MM.1S (cell line): ENCODE measurements at regions not wholly inside any gene's neighbourhood (a gene's known extent, or its start where the extent isn't known, plus 50 kb on each side); places are given as distances from the start of the nearest gene placed in this dataset.

Experiments used
- DNase-seq: peaks from one replicate; pipeline ENCODE4 v3.0.0-alpha.2; 2015
- H2AFZ ChIP-seq: fragments of 300-600 bp; sonication (generic); 2 replicates; pipeline ENCODE4 v1.6.0; 2016; ENCODE audit warnings: antibody characterized with exemption, low read length
- H3F3A ChIP-seq: fragments of 300-600 bp; sonication (generic); 2 replicates; pipeline ENCODE4 v1.6.1; 2016; ENCODE audit warnings: mild to moderate bottlenecking, antibody characterized with exemption, low read length, moderate library complexity, mixed read lengths; ENCODE audit not compliant: insufficient read depth
- H3K27ac ChIP-seq: fragments of 300-600 bp; sonication (generic); 2 replicates; pipeline ENCODE4 v1.5.1; 2016; ENCODE audit warnings: mild to moderate bottlenecking, low read length
- H3K27me3 ChIP-seq: fragments of 300-600 bp; sonication (generic); replicated peaks from 2 replicates; pipeline ENCODE4 v1.6.0; 2016; ENCODE audit warnings: low read length; ENCODE audit not compliant: insufficient read depth
- H3K36me3 ChIP-seq: fragments of 300-600 bp; sonication (generic); replicated peaks from 2 replicates; pipeline ENCODE4 v1.6.1; 2016; ENCODE audit warnings: mild to moderate bottlenecking, low read length, mixed read lengths; ENCODE audit not compliant: insufficient read depth
- H3K4me1 ChIP-seq: fragments of 300-600 bp; sonication (generic); 2 replicates; pipeline ENCODE4 v1.6.1; 2016; ENCODE audit warnings: low read length, mixed read lengths
- H3K4me2 ChIP-seq: fragments of 300-600 bp; sonication (generic); 2 replicates; pipeline ENCODE4 v1.6.0; 2016; ENCODE audit warnings: low read depth, low read length
- H3K4me3 ChIP-seq: fragments of 300-600 bp; sonication (generic); 2 replicates; pipeline ENCODE4 v1.5.1; 2016; ENCODE audit warnings: low read length, mixed read lengths
- H3K79me2 ChIP-seq: fragments of 300-600 bp; sonication (generic); 2 replicates; pipeline ENCODE4 v1.6.1; 2016; ENCODE audit warnings: mixed run types, low read length, mixed read lengths
- H3K9ac ChIP-seq: fragments of 300-600 bp; sonication (generic); 2 replicates; pipeline ENCODE4 v1.6.1; 2016; ENCODE audit warnings: low read length, mixed read lengths
- H3K9me2 ChIP-seq: fragments of 300-600 bp; sonication (generic); replicated peaks from 2 replicates; pipeline ENCODE4 v1.6.1; 2016; ENCODE audit warnings: mild to moderate bottlenecking, low read length, mixed read lengths; ENCODE audit not compliant: insufficient read depth
- H3K9me3 ChIP-seq: fragments of 300-600 bp; sonication (generic); replicated peaks from 2 replicates; pipeline ENCODE4 v1.6.1; 2016; ENCODE audit warnings: mild to moderate bottlenecking, low read length, mixed read lengths; ENCODE audit not compliant: insufficient read depth
- H4K20me1 ChIP-seq: fragments of 300-600 bp; sonication (generic); 2 replicates; pipeline ENCODE4 v1.6.1; 2016; ENCODE audit warnings: mild to moderate bottlenecking, low read length, moderate library complexity, mixed read lengths; ENCODE audit not compliant: insufficient read depth
- CTCF ChIP-seq: fragments of 300-600 bp; sonication (generic); IDR thresholded peaks from 2 replicates; pipeline ENCODE4 v1.5.1; 2016; ENCODE audit warnings: antibody characterized with exemption, low read length, mixed read lengths
- EZH2 ChIP-seq: fragments of 300-600 bp; sonication (generic); optimal IDR thresholded peaks from 2 replicates; pipeline ENCODE3; 2017; ENCODE audit warnings: low read depth, mild to moderate bottlenecking, antibody characterized with exemption, low read length, mixed read lengths
- EZH2phosphoT487 ChIP-seq: fragments of 300-600 bp; sonication (generic); IDR thresholded peaks from 2 replicates; pipeline ENCODE4 v1.6.1; 2018; ENCODE audit warnings: antibody characterized with exemption, low read length

GRCh38 chr2:147487286-147487977 lies 357.4 kb upstream of the ACVR2A start:
- Histone ChIP-seq H3K36me3 (no peaks in the 10 kb centered on the region), H3K9me3 (no peaks in the 10 kb centered on the region), H3K27ac (no peak overlapping the region), H3K9ac (no peak overlapping the region), H3F3A (no peaks in the 10 kb centered on the region), H3K27me3 (no peaks in the 10 kb centered on the region), H3K4me3 (no peak overlapping the region), H2AFZ (no peak overlapping the region), H4K20me1 (no peaks in the 10 kb centered on the region), H3K4me2 (no peak overlapping the region), H3K9me2 (no peaks in the 10 kb centered on the region), H3K79me2 (no peaks in the 10 kb centered on the region), H3K4me1 (no peaks in the 10 kb centered on the region)
- no peak for DNase-seq
- TF ChIP-seq EZH2phosphoT487, result no peak
- TF ChIP-seq EZH2, result no peak
- TF ChIP-seq CTCF, result no peak

DNA sequence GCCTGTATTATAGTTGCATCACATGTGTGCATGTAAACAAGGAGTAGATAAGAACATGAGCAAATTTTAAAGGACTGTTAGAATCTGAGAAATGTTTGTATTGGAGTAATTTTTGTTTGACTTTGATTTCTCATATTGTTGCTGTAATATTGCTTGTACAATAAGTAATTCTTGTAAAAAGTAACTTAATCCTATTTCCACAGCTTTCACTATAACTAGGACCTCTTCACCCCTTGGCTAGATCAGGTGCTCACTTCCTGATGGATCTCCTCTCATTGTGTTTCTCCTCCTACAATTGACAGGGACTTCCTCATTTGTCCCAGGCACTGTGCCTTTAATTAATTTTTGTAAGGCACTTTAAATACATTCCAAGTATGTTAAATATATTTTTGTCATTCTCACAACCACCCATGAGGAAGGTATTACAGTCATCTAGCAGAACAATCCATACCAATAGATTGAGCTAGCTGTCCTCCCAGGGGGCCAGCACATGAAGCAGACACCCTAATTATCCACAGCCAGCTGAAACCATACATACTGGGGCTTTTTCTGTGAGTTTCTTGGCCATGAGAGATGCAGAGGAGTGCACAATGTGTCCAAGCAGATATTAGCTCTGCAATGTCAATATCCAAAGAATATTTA lies 359.5 kb upstream of the ACVR2A start:
- no peaks in the 10 kb centered on the region for H3K9me3 ChIP-seq
- H3K27me3 ChIP-seq, result no peaks in the 10 kb centered on the region
- H3K36me3 ChIP-seq, result no peaks in the 10 kb centered on the region
- H3K4me2 ChIP-seq, result no peak overlapping the region
- no peak for DNase-seq
- H3K79me2 ChIP-seq, result no peaks in the 10 kb centered on the region
- no peaks in the 10 kb centered on the region for H3K9me2 ChIP-seq
- TF ChIP-seq EZH2phosphoT487, result no peak
- no peak for TF ChIP-seq EZH2
- TF ChIP-seq CTCF, result no peak
- H3K4me1 ChIP-seq, result no peaks in the 10 kb centered on the region
- H2AFZ ChIP-seq, result no peak overlapping the region
- H3K27ac ChIP-seq, result no peak overlapping the region
- H3K9ac ChIP-seq, result no peak overlapping the region
- H3K4me3 ChIP-seq, result no peak overlapping the region
- no peaks in the 10 kb centered on the region for H3F3A ChIP-seq
- H4K20me1 ChIP-seq, result no peaks in the 10 kb centered on the region

DNA sequence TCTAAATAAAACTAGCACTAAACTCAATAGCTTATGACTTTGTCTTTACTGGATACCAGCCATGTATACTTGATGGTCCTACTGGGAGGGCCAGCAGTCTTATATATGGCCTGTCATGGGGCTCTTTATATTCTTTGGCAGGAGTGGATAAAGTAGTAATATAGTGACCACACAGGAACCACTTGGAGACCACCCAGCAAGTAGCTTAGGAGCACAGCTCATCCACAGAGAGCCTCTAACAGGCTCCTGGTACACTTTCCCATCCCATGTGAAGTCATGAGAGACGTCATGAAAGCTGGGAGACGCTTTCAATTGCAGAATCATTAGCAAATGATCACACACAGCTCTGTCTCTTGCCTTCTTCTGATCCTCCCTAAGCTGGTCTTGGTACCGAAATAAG lies 360.9 kb upstream of the ACVR2A start:
- Histone ChIP-seq H3K4me3 (no peak overlapping the region), H3K4me2 (no peak overlapping the region), H3K27ac (no peak overlapping the region), H3K36me3 (no peaks in the 10 kb centered on the region), H3K79me2 (no peaks in the 10 kb centered on the region), H3K9ac (no peak overlapping the region), H3K9me3 (no peaks in the 10 kb centered on the region), H4K20me1 (no peaks in the 10 kb centered on the region), H3F3A (no peaks in the 10 kb centered on the region), H3K9me2 (no peaks in the 10 kb centered on the region), H2AFZ (no peak overlapping the region), H3K4me1 (no peaks in the 10 kb centered on the region), H3K27me3 (no peaks in the 10 kb centered on the region)
- no peak for DNase-seq
- TF ChIP-seq EZH2, result no peak
- no peak for TF ChIP-seq EZH2phosphoT487
- TF ChIP-seq CTCF, result no peak
